Fibroblast of the aortic adventitia (primary cell): ENCODE measurements at regions not wholly inside any gene's neighbourhood (a gene's known extent, or its start where the extent isn't known, plus 50 kb on each side); places are given as distances from the start of the nearest gene placed in this dataset.

ENCODE experiments used
- DNase-seq: peaks from one replicate; pipeline ENCODE4 v3.0.0-alpha.2; 2010; ENCODE audit warnings: low read depth
- H3K4me3 ChIP-seq: 2 replicates; pipeline ENCODE4 v1.5.1; 2011; ENCODE audit warnings: low read depth, mild to moderate bottlenecking, control low read depth, low read length, moderate library complexity
- CTCF ChIP-seq: IDR thresholded peaks from 2 replicates; pipeline ENCODE4 v1.5.1; 2011; ENCODE audit warnings: mild to moderate bottlenecking, low read length, control low read depth, inconsistent platforms; ENCODE audit not compliant: insufficient read depth

GRCh38 chr9:89787595-89787994 is 182.8 kb downstream of the GADD45G start:
- no peak for TF ChIP-seq CTCF
- DNase-seq, result no peak
- no peak overlapping the region for H3K4me3 ChIP-seq

DNA sequence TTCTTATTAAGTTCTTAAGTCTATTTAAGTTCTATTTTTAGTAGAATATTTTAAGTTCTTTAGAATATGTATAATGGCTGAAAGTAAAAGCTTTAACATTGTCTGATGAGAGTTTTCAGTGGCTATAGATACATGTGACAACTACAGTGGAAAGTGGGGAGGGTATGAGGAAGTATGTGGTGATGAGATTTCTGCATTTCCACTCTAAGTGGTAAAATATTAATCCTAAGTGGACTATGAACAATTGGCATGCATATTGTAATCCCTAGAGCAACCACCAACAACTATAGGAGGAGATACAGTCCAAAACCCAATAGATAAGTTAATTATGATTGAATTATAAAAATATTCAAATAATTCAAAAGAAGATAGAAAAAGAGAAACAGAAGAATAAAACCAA is 183.6 kb downstream of the GADD45G start:
- no peak for DNase-seq
- no peak for TF ChIP-seq CTCF
- no peak overlapping the region for H3K4me3 ChIP-seq

- DNase-seq, result no peak
- no peak overlapping the region for H3K4me3 ChIP-seq
- no peak for TF ChIP-seq CTCF
Measured at GRCh38 chr9:89789922-89790510, 185.2 kb downstream of the GADD45G start.

- DNase-seq, result no peak
- no peak overlapping the region for H3K4me3 ChIP-seq
- no peak for TF ChIP-seq CTCF
Measured at GRCh38 chr9:89790542-89791109, 185.8 kb downstream of the GADD45G start.

DNA sequence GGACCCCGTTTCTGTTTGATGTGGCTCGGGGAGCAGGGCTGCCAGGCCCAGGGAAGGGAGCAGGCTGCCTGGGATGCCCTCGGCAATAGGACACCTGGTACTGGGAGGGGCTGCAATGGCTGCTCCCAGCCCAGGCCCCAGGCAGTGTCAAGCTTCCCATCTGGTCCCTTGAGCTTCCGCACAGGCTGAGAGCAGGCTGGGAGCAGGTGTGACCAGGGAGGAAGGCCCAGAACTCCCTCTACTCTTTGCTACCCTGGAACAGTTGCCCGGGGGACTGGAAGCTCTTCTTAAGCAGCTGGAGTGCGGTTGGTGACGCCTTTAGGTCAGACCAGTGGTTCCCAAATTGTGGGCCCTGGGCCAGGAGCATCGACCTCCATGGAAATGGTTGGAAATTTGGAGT is 186.9 kb downstream of the GADD45G start:
- no peak for DNase-seq
- no peak for TF ChIP-seq CTCF

DNA sequence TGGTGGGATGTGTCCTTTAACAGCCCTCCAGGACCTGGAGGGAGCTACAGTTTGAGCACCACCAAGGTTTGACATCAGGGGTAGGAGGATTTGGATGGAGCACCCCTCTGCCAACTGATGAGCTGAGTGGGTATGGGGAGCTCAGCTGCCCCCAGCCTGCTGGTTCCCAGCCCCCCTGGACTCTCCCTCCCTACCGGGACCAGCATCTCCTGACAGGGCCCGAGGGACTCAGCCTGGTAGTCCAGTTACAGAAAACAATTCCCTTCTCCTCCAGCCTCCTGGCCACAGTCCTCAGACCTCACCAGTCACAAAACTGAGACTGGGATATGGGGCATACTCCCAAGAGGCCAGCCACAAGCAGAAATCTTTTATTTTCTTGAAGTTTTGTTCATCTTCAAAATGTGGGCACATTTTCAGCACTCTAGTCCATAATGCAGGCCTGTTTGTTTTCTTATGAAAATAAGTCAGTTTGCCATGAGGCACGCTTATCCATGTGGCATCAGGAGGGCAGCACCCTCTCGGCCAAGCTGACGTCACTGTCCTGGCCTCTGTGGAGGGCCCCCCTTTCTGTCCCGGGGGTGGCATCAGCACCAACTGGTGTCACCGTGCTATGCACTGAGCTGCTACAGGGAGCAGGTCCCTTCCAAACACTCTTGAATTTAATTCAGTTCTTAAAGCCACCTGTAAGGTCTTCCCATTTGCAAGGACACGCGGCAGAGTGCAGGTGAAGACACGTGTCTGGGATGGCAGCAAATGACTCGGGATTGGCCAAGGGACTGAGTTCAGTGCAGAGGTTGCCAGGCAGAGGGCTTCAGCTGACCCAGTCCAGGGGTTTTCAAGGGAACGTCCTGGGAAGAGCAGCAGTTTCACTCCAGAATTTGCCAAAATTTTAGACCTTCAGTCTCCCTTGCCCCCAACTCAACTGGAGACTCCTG is 187.6 kb downstream of the GADD45G start:
- H3K4me3 ChIP-seq, result no peak overlapping the region
- TF ChIP-seq CTCF, result no peak
- DNase-seq, result no peak

More for the DNA sequence above, 186.9 kb downstream of the GADD45G start:
- no peak overlapping the region for H3K4me3 ChIP-seq
